ENCODE measurements at regions not wholly inside any gene's neighbourhood (a gene's known extent, or its start where the extent isn't known, plus 50 kb on each side); places are given as distances from the start of the nearest gene placed in this dataset.
"Not testable (repeated sequence)": the region's sequence is repeated elsewhere in the genome, so short reads cannot be mapped to it uniquely, and the experiment has no call there.

GRCh38 chr12:129959889-129960288 is 56.1 kb upstream of the TMEM132D start:
- DNase-seq: no peak

- DNase-seq: no peak
These were observed 57.3 kb upstream of the TMEM132D start for GRCh38 chr12:129961091-129961490.

GRCh38 chr12:129961856-129962255 is 58.0 kb upstream of the TMEM132D start:
- no peak for DNase-seq

- DNase-seq: no peak
These were observed 60.5 kb upstream of the TMEM132D start for GRCh38 chr12:129964300-129964699.

- no peak for DNase-seq
These were observed 61.1 kb upstream of the TMEM132D start for GRCh38 chr12:129964826-129965457.

DNA sequence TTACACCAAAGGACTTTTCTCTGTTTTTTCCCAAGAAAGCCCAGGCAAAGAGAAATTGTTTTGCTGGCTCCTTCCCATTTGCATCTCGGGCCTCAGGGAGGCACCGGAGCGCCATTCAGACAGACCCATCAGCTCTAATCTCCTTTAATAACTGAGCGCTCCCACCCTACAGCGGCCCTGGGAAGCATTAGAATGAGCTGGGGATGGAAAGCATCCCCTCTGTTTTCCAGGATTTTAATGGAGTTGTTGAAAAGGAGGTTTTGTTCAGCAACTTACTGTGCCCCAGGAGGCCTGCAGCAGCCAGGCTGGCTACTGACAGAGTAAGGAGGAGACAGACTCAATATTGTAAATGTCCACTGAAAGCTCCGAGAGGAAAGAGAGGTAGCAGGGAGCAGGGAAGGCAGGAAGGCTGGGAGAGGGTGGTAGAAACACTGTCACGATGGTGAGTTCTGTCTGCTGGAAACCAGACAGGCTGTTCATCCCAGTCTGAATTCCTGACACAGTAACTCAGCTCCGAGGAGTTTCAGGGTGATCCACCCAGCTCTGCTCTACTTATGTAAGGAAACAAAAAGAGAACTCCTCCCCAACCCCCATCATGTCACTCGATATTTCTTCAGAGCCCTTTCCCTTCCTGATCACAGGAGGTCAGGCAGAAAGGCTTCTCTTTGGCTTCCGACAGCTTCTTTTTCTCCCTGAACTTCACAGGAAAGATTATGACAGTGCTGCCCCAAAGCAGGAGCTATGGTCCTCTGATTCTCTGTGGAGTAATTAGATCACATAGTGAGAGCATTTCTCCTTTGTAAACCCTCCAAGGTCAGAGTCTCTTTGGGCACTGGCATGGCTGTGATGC is 62.5 kb upstream of the TMEM132D start:
- no peak for DNase-seq

- no peak for DNase-seq
These were observed 67.9 kb upstream of the TMEM132D start for GRCh38 chr12:129971721-129972120.

DNA sequence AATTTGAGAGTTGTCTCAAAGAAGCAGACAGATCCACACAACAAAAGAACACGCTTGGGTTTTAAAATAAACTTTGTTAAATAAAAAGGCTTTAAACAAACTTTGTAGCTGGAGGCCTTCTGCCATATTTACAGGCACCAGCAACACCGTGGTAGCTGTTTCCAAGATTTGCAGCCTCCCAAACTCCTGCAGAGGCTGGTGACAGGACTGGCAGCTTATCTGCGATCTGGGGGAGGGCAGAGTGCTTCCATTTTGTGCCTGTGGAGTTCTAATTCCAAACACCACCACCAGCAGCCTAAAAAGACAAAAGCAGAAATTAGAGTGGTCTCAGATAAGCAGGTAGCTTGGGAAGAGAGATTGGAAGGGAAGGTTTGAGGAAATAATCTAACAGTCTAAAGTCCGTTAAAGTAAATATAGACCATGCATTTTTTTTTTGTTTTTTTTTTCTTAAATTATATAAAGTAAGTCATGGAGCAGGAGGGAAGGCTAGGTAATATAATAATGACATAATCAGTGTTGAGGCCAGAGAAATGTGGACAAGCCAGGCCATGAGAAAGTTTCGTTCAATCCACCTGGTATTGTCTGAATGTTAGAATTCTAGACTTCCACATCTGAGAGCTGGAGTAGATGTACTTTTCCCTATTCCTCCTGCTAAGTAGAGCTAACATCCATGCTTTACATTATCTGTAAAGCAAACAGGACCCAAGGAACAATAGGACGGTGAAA is 69.6 kb upstream of the TMEM132D start:
- DNase-seq: no peak

DNA sequence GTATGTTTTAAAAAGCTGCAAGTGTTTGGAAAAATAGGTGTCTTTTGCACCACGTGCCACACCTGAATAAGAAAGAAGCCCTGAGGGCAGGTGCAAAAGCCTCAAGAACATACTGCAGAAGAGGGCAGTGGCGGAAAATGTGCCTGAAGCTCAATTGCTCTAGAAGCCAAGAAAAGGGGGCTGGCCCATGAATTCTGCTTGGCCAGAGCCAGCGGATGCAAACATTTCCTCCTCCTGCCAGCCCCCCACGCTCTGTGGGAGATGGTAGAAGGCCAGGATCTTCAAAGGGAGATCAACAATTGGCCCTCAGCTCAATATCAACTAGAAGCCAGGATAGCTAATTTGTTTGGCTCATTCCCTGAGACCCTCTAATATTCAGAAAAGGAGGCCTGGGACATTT is 80.3 kb upstream of the TMEM132D start:
- DNase-seq: no peak

- no peak for DNase-seq
These were observed 84.0 kb upstream of the TMEM132D start for GRCh38 chr12:129987841-129988240.

- DNase-seq: no peak
These were observed 90.8 kb upstream of the TMEM132D start for GRCh38 chr12:129994634-129995033.

- DNase-seq: no peak
These were observed 93.4 kb upstream of the TMEM132D start for GRCh38 chr12:129997239-129997638.

DNA sequence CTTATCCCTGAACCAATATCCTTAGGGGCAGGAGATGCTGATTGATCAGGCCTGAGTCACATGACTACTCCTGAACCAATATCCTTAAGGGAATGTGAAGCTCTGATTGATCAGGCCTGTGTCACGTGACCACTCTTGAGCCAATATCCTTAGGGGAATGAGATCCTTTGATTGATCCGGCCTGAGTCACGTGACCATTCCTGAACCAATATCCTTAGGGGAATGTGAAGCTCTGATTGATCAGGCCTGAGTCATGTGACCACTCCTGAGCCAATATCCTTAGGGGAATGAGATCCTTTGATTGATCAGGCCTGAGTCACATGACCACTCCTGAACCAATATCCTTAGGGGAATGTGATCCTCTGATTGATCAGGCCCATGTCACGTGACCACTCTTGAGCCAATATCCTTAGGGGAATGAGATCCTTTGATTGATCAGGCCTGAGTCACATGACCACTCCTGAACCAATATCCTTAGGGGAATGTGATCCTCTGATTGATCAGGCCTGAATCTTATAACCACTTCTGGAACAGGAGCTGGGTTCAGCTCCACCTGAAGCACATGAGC is 100.6 kb upstream of the TMEM132D start:
- DNase-seq: not testable (repeated sequence)

- no peak for DNase-seq
These were observed 103.9 kb upstream of the TMEM132D start for GRCh38 chr12:130007771-130008170.

- no peak for DNase-seq
These were observed 104.4 kb upstream of the TMEM132D start for GRCh38 chr12:130008241-130008640.

DNA sequence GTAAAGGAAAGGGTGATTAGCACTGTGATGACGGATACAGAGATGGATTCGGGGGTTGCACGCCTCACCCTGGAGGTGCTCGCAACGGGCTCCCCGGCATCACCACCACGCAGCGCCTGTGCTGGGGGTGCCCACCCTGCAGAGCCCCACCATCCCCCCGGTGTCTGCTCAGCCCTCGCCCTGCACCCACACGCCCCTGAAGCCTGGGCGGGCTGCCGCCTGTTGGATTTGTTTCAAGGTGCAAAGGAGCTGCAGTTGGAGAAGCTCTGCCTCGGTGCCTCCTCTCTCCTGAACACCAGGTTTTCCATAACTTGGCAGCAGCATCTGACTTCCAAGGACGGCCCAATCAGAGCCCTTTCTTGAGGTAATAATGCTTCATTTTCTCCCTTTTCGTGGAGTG is 106.1 kb upstream of the TMEM132D start:
- DNase-seq: no peak

DNA sequence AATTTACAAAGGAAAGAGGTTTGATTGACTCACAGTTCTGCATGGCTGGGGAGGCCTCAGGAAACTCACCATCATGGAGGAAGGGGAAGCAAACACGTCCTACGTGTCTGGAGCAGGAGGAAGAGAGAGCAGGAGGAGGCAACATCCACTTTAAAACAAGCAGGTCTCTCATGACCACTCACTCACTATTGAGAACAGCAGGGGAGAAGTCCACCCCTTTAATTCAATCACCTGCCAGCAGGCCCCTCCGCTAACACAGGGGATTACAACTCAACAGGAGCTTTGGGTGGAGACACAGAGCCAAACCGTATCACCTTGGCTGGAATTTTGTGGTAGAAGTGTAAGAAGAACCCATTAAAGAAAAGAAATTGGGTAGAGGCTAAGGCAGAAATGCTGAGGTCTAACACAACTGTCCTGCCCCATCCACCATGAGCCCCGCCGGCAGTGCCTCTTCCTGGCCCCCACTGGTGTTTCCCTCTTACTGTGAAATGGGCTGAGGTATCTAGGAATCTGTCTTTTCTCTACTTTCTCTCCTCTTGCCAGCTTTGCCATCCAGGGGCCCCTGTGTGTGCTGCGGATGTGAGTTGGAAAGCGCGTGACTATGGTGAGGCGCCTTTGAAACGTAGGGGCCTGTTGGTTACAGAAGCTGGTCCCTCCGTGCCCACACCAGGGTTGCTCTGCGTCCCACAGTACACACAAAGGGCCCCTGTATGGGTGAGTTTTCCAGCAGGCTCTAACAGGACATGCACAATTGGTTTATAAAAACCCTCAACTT is 108.0 kb upstream of the TMEM132D start:
- DNase-seq: no peak

GRCh38 chr12:130013771-130014484 is 110.1 kb upstream of the TMEM132D start:
- peak; percentile 75 for DNase-seq

- DNase-seq: no peak
These were observed 110.6 kb upstream of the TMEM132D start for GRCh38 chr12:130014485-130014807.

- no peak for DNase-seq
These were observed 112.4 kb upstream of the TMEM132D start for GRCh38 chr12:130016194-130016593.

DNA sequence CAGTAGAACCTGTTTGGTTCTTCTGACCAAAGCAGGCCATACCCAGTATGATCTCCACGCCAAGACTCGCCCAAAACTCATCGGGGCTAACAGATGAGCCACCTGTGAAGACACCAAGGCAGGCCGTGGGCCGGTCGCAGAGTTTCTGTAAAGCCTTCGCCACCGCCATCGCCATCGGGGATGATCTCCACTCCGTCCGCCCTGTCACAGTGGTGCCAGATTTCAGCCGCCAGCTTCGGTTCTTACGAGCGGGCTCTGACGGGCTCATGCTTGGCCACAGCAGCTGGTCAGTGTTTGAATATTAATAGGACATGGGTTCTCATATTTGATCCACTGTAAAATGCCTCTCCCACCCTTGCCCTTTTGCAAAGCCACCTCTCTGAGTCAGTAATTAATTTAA is 113.2 kb upstream of the TMEM132D start:
- DNase-seq: no peak

All from activated CD4-positive, alpha-beta T cell treated with anti-CD3 and anti-CD28 coated beads for 48 hours (primary cell).